ENCODE measurements at regions not wholly inside any gene's neighbourhood (a gene's known extent, or its start where the extent isn't known, plus 50 kb on each side); places are given as distances from the start of the nearest gene placed in this dataset.

GRCh38 chr21:27130154-27130553 lies 163.3 kb upstream of the ADAMTS5 start:
- Histone ChIP-seq H3K4me3 (no peak overlapping the region), H3K36me3 (no peaks in the 10 kb centered on the region), H3K9me3 (no peaks in the 10 kb centered on the region), H3K4me1 (no peaks in the 10 kb centered on the region), H3K27me3 (no peaks in the 10 kb centered on the region), H3K27ac (no peak overlapping the region)
- TF ChIP-seq POLR2A (IDR thresholded peaks at IDR 0.05) (no peak), CTCF (IDR thresholded peaks at IDR 0.05) (no peak)
- intact Hi-C loops (cut with DNase I; ENCODE audit: low total_unique reads), result no loop called here
- DNase-seq, result no peak

GRCh38 chr21:27129694-27130093 lies 162.8 kb upstream of the ADAMTS5 start:
- no peaks in the 10 kb centered on the region for H3K9me3 ChIP-seq
- H3K4me3 ChIP-seq, result no peak overlapping the region
- no peak overlapping the region for H3K27ac ChIP-seq
- no peaks in the 10 kb centered on the region for H3K27me3 ChIP-seq
- TF ChIP-seq CTCF (IDR thresholded peaks at IDR 0.05) (no peak), POLR2A (IDR thresholded peaks at IDR 0.05) (no peak)
- intact Hi-C loops (cut with DNase I; ENCODE audit: low total_unique reads), result no loop called here
- no peaks in the 10 kb centered on the region for H3K4me1 ChIP-seq
- DNase-seq, result no peak
- H3K36me3 ChIP-seq, result no peaks in the 10 kb centered on the region

- H3K36me3 ChIP-seq, result no peaks in the 10 kb centered on the region
- no peak overlapping the region for H3K27ac ChIP-seq
- intact Hi-C loops (cut with DNase I; ENCODE audit: low total_unique reads), result no loop called here
- no peak overlapping the region for H3K4me3 ChIP-seq
- DNase-seq, result no peak
- TF ChIP-seq POLR2A (IDR thresholded peaks at IDR 0.05) (no peak), CTCF (IDR thresholded peaks at IDR 0.05) (no peak)
- H3K27me3 ChIP-seq, result no peaks in the 10 kb centered on the region
- no peaks in the 10 kb centered on the region for H3K9me3 ChIP-seq
- H3K4me1 ChIP-seq, result no peaks in the 10 kb centered on the region
These were observed 162.3 kb upstream of the ADAMTS5 start for GRCh38 chr21:27129215-27129614.

- H3K9me3 ChIP-seq, result no peaks in the 10 kb centered on the region
- H3K4me3 ChIP-seq, result no peak overlapping the region
- DNase-seq, result no peak
- no peaks in the 10 kb centered on the region for H3K27me3 ChIP-seq
- intact Hi-C loops (cut with DNase I; ENCODE audit: low total_unique reads), result no loop called here
- TF ChIP-seq CTCF (IDR thresholded peaks at IDR 0.05) (no peak), POLR2A (IDR thresholded peaks at IDR 0.05) (no peak)
- peaks cover 0 to 4% of the 10 kb centered on the region in 2 donors for H3K36me3 ChIP-seq
- no peak overlapping the region for H3K27ac ChIP-seq
- no peaks in the 10 kb centered on the region for H3K4me1 ChIP-seq
These were observed 159.3 kb upstream of the ADAMTS5 start for GRCh38 chr21:27126140-27126539.

GRCh38 chr21:27122686-27123085 lies 155.8 kb upstream of the ADAMTS5 start:
- Histone ChIP-seq H3K4me1 (no peaks in the 10 kb centered on the region), H3K27me3 (no peaks in the 10 kb centered on the region), H3K4me3 (no peak overlapping the region), H3K9me3 (no peaks in the 10 kb centered on the region), H3K36me3 (peaks cover 0 to 4% of the 10 kb centered on the region in 2 donors), H3K27ac (no peak overlapping the region)
- intact Hi-C loops (cut with DNase I; ENCODE audit: low total_unique reads), result no loop called here
- DNase-seq, result no peak
- TF ChIP-seq POLR2A (IDR thresholded peaks at IDR 0.05) (no peak), CTCF (IDR thresholded peaks at IDR 0.05) (no peak)

Data from uterus (tissue), 3 donors.